Lung (tissue), 11 donors: ENCODE measurements at regions not wholly inside any gene's neighbourhood (a gene's known extent, or its start where the extent isn't known, plus 50 kb on each side); places are given as distances from the start of the nearest gene placed in this dataset.

ENCODE experiments used
- ATAC-seq: fragments of 200-7000 bp; cut with Tn5 transposase; one replicate; pipeline ENCODE4 v1.9.1; 2020; ENCODE audit warnings: moderate number of reproducible peaks; ENCODE audit not compliant: insufficient read depth, low FRiP score
- DNase-seq, 3 donors: peaks; one replicate each; pipeline ENCODE4 v3.0.0-alpha.2; 2013 to 2017
- H3K27ac ChIP-seq, 2 donors: one replicate each; pipeline ENCODE4 v1.5.1; 2013; ENCODE audit warnings: mild to moderate bottlenecking in 2 of 2, moderate library complexity in 2 of 2, control low read depth in 1 of 2, inconsistent platforms in 1 of 2, low read depth in 1 of 2, low read length in 1 of 2
- H3K27me3 ChIP-seq, 3 donors: one replicate each; pipeline ENCODE4 v1.5.1; 2013; ENCODE audit warnings: low read length in 2 of 3; ENCODE audit not compliant: control insufficient read depth in 3 of 3, insufficient read depth in 3 of 3
- H3K36me3 ChIP-seq, 4 donors: one replicate each; pipeline ENCODE4 v1.5.1; 2013; ENCODE audit warnings: low read length in 4 of 4, mild to moderate bottlenecking in 1 of 4, moderate library complexity in 1 of 4; ENCODE audit not compliant: control insufficient read depth in 4 of 4, insufficient read depth in 4 of 4
- H3K4me1 ChIP-seq, 5 donors: one replicate each; pipeline ENCODE4 v1.5.1; 2013; ENCODE audit warnings: low read length in 5 of 5, mild to moderate bottlenecking in 2 of 5, moderate library complexity in 1 of 5; ENCODE audit not compliant: control insufficient read depth in 5 of 5, insufficient read depth in 5 of 5
- H3K4me3 ChIP-seq: one replicate; pipeline ENCODE4 v1.5.1; 2013; ENCODE audit warnings: mild to moderate bottlenecking, control low read depth, moderate library complexity
- H3K9ac ChIP-seq, 2 donors: one replicate each; pipeline ENCODE4 v1.5.1; 2013; ENCODE audit warnings: low read length in 2 of 2, control low read depth in 1 of 2; ENCODE audit not compliant: insufficient read depth in 1 of 2
- H3K9me3 ChIP-seq, 4 donors: one replicate each; pipeline ENCODE4 v1.5.1; 2013; ENCODE audit warnings: low read length in 3 of 4, mild to moderate bottlenecking in 1 of 4, moderate library complexity in 1 of 4; ENCODE audit not compliant: control insufficient read depth in 4 of 4, insufficient read depth in 3 of 4
- CTCF ChIP-seq: IDR thresholded peaks from 2 replicates; pipeline ENCODE4 v1.5.1; 2012; ENCODE audit warnings: mild to moderate bottlenecking; ENCODE audit errors: control extremely low read depth, extremely low read depth
- WGBS, 2 donors: extraction: QIAGEN DNeasy Blood & Tissue Kit; methylation state at CpG; one replicate each; pipeline ENCODE4 v1.1.7; 2013; 5-methylcytosine and 5-hydroxymethylcytosine counted together
- donor health status: control.
- donor health status: control.
- donor health status: Bipolar disorder and iron deficiency.
- donor health status: healthy.
- donor health status: DM: yes; HTN: yes; CAD: no.

DNA sequence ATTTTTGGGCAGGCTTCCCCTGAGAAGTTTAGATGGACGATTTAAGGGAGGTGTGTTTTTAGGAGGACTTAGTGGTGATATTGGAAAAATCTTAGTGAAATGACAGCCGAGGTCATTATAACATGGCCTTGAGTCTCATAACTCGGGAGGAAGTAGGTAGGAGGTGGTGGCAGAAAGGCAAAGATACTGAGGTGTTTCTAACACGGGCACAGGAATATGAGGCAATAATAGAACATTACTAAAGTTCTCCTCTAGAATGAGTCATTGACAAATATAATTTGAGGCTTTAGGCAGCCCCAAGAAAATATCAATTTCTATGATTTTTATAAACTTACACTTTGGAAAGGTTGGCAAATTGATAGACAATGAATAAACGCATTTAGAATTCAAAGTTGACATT, 146.1 kb upstream of the ZEB2 start:
- Histone ChIP-seq H3K36me3 (no peaks in the 10 kb centered on the region), H3K4me1 (no peaks in the 10 kb centered on the region), H3K27ac (no peak overlapping the region), H3K4me3 (no peak overlapping the region), H3K9ac (no peak overlapping the region), H3K27me3 (no peaks in the 10 kb centered on the region), H3K9me3 (no peaks in the 10 kb centered on the region)
- WGBS, 2 donors: 53 to 69% methylated on average over 5 of the region's 5 CpGs
- DNase-seq: no peak
- no peak for TF ChIP-seq CTCF
- ATAC-seq: no peak

GRCh38 chr2:144663207-144663606, 143.3 kb upstream of the ZEB2 start:
- Histone ChIP-seq H3K27me3 (no peaks in the 10 kb centered on the region), H3K4me3 (no peak overlapping the region), H3K4me1 (no peaks in the 10 kb centered on the region), H3K36me3 (no peaks in the 10 kb centered on the region), H3K9ac (no peak overlapping the region), H3K27ac (peak overlapping the region in 1 of 2 donors; percentile 67), H3K9me3 (peaks cover 0 to 1% (median 0%) of the 10 kb centered on the region in 4 donors)
- no peak for DNase-seq
- no peak for ATAC-seq
- TF ChIP-seq CTCF: no peak
- 48 to 70% methylated on average over 6 of the region's 6 CpGs for WGBS, 2 donors

- Histone ChIP-seq H3K9ac (no peak overlapping the region), H3K9me3 (peaks cover 0 to 1% (median 0%) of the 10 kb centered on the region in 4 donors), H3K4me3 (no peak overlapping the region), H3K27me3 (no peaks in the 10 kb centered on the region), H3K27ac (peak overlapping the region in 1 of 2 donors; percentile 80), H3K36me3 (no peaks in the 10 kb centered on the region), H3K4me1 (no peaks in the 10 kb centered on the region)
- 64 to 73% methylated on average over 5 of the region's 5 CpGs for WGBS, 2 donors
- peak; percentile 55 for ATAC-seq
- DNase-seq: peak in 1 of 3 donors; percentile 42
- no peak for TF ChIP-seq CTCF
Observed at GRCh38 chr2:144660518-144661316, 140.8 kb upstream of the ZEB2 start.
